ENCODE measurements at regions not wholly inside any gene's neighbourhood (a gene's known extent, or its start where the extent isn't known, plus 50 kb on each side); places are given as distances from the start of the nearest gene placed in this dataset.

GRCh38 chr14:24701062-24701461, 67.1 kb upstream of the GZMB start:
- TF ChIP-seq KLF16 (CRISPR knock-in tag; IDR thresholded peaks at IDR 0.05) (no peak), SUZ12 (IDR thresholded peaks at IDR 0.05; ENCODE audit: low read depth, low read length) (no peak), SIN3B (IDR thresholded peaks at IDR 0.05; ENCODE audit: low read length) (no peak), CTCF (CRISPR knock-in tag; IDR thresholded peaks at IDR 0.05) (no peak), GABPA (IDR thresholded peaks at IDR 0.05; ENCODE audit: low read depth, low read length) (no peak), GABPA (CRISPR knock-in tag; IDR thresholded peaks at IDR 0.05; ENCODE audit: low read depth) (no peak), FOXK1 (CRISPR knock-in tag; IDR thresholded peaks at IDR 0.05; ENCODE audit: borderline replicate concordance, low read depth) (no peak), POLR2A (IDR thresholded peaks at IDR 0.05; ENCODE audit: insufficient read depth in 1 of 2, low read depth in 2 of 2, low read length in 2 of 2) (no peak), BHLHE40 (IDR thresholded peaks at IDR 0.05; ENCODE audit: low read length) (no peak), SP1 (IDR thresholded peaks at IDR 0.05) (no peak), SP1 (CRISPR knock-in tag; IDR thresholded peaks at IDR 0.05) (no peak), CEBPB (IDR thresholded peaks at IDR 0.05; ENCODE audit: borderline replicate concordance, low read depth, low read length) (no peak), PHF21A (CRISPR knock-in tag; IDR thresholded peaks at IDR 0.05) (no peak)

Measured in HepG2 (cell line).